B cell (primary cell): ENCODE measurements at regions not wholly inside any gene's neighbourhood (a gene's known extent, or its start where the extent isn't known, plus 50 kb on each side); places are given as distances from the start of the nearest gene placed in this dataset.
"Not testable (repeated sequence)": the region's sequence is repeated elsewhere in the genome, so short reads cannot be mapped to it uniquely, and the experiment has no call there.

Experiments used
- ATAC-seq: fragments of 200-7000 bp; cut with Tn5 transposase; one replicate; pipeline ENCODE4 v1.10.0; 2021; ENCODE audit warnings: low read depth, mild to moderate bottlenecking, moderate number of reproducible peaks, moderate library complexity
- CTCF ChIA-PET: fragments of 350-600 bp; sonication (Branson Sonifier 250); formaldehyde crosslinking; loops from one replicate; lab custom pipeline; 2021; ENCODE audit warnings: antibody characterized with exemption, inconsistent platforms; lab: Charles Lee
- POLR2A ChIA-PET: fragments of 350-600 bp; sonication (Branson Sonifier 250); formaldehyde crosslinking; loops from one replicate; lab custom pipeline; 2021; ENCODE audit warnings: antibody characterized with exemption; lab: Charles Lee
- DNase-seq: peaks from one replicate; pipeline ENCODE4 v3.0.0; 2013
- H2AFZ ChIP-seq: 2 replicates; pipeline ENCODE4 v1.6.1; 2012; ENCODE audit warnings: mild to moderate bottlenecking, low read depth, low read length; ENCODE audit not compliant: insufficient read depth, poor library complexity, severe bottlenecking
- H3K27ac ChIP-seq, 2 donors: 1 replicate in 1 of 2; 2 replicates in 1 of 2; pipeline ENCODE4 v1.5.1; 2012 to 2013; ENCODE audit warnings: low read length in 2 of 2, mild to moderate bottlenecking in 2 of 2, moderate library complexity in 1 of 2
- H3K27me3 ChIP-seq, 4 experiments: fragments of 200-600 bp in 1 of 4; sonication (generic) in 1 of 4; replicated peaks in 1 of 4; 1 replicate in 2 of 4; 2 replicates in 2 of 4; pipeline versions ENCODE4 v1.6.1 to v1.7.0; 2013 to 2016; ENCODE audit warnings: low read length in 3 of 4, mild to moderate bottlenecking in 2 of 4, mixed read lengths in 1 of 4, moderate library complexity in 1 of 4; ENCODE audit not compliant: insufficient read depth in 4 of 4, control insufficient read depth in 3 of 4; ENCODE audit errors: control extremely low read depth in 1 of 4
- H3K36me3 ChIP-seq, 2 experiments: replicated peaks in 1 of 2; 1 replicate in 1 of 2; 2 replicates in 1 of 2; pipeline versions ENCODE4 v1.6.1 to v1.7.1; 2013; ENCODE audit warnings: low read length in 1 of 2; ENCODE audit not compliant: insufficient read depth in 2 of 2, control insufficient read depth in 1 of 2; ENCODE audit errors: control extremely low read depth in 1 of 2, extremely low read depth in 1 of 2
- H3K4me1 ChIP-seq, 2 donors: fragments of 200-600 bp in 1 of 2; sonication (generic) in 1 of 2; 1 replicate in 1 of 2; 2 replicates in 1 of 2; pipeline versions ENCODE4 v1.5.1 to v1.6.1; 2013 to 2017; ENCODE audit warnings: low read length in 2 of 2; ENCODE audit not compliant: control insufficient read depth in 2 of 2, insufficient read depth in 2 of 2
- H3K4me2 ChIP-seq: replicated peaks from 2 replicates; pipeline ENCODE3; 2012; ENCODE audit warnings: mild to moderate bottlenecking, low read depth, low read length; ENCODE audit not compliant: poor library complexity, severe bottlenecking
- H3K4me3 ChIP-seq, 5 experiments: fragments of 200-600 bp in 1 of 5; sonication (generic) in 1 of 5; 1 replicate in 3 of 5; 2 replicates in 2 of 5; pipeline versions ENCODE4 v1.5.1 to v1.7.0; 2011 to 2016; ENCODE audit warnings: low read length in 4 of 5, mild to moderate bottlenecking in 4 of 5, low read depth in 2 of 5, control low read depth in 1 of 5, moderate library complexity in 1 of 5; ENCODE audit not compliant: insufficient read depth in 1 of 5; ENCODE audit errors: control extremely low read depth in 1 of 5, extremely low read depth in 1 of 5
- H3K79me2 ChIP-seq: fragments of 200-600 bp; sonication (generic); one replicate; pipeline ENCODE4 v1.6.0; 2016; ENCODE audit warnings: low read length; ENCODE audit not compliant: control insufficient read depth, insufficient read depth
- H3K9ac ChIP-seq: fragments of 200-600 bp; sonication (generic); 2 replicates; pipeline ENCODE4 v1.6.1; 2017; ENCODE audit warnings: mild to moderate bottlenecking, low read length, moderate library complexity
- H3K9me3 ChIP-seq, 3 donors: one replicate each; pipeline versions ENCODE4 v1.6.1 to v1.7.1; 2013; ENCODE audit warnings: low read length in 2 of 3; ENCODE audit not compliant: control insufficient read depth in 2 of 3, insufficient read depth in 1 of 3; ENCODE audit errors: control extremely low read depth in 1 of 3
- H4K20me1 ChIP-seq: 2 replicates; pipeline ENCODE4 v1.6.0; 2012; ENCODE audit warnings: mild to moderate bottlenecking, low read length; ENCODE audit not compliant: insufficient read depth, control insufficient read depth, poor library complexity, severe bottlenecking
- H3K27ac Mint-ChIP-seq: one replicate; pipeline ENCODE4 v1.8.0; 2021; ENCODE audit warnings: mixed read lengths
- H3K27me3 Mint-ChIP-seq: one replicate; pipeline ENCODE4 v1.8.0; 2021; ENCODE audit warnings: mixed read lengths
- H3K4me1 Mint-ChIP-seq: one replicate; pipeline ENCODE4 v1.8.0; 2021; ENCODE audit warnings: mixed read lengths
- H3K4me3 Mint-ChIP-seq: one replicate; pipeline ENCODE4 v1.8.0; 2021; ENCODE audit warnings: mixed read lengths
- H3K9me3 Mint-ChIP-seq: one replicate; pipeline ENCODE4 v1.8.0; 2022; ENCODE audit warnings: mixed read lengths; ENCODE audit not compliant: insufficient read depth
- CTCF ChIP-seq: fragments of 200-600 bp; IDR thresholded peaks from one replicate; pipeline ENCODE4 v1.8.0; 2022; ENCODE audit warnings: antibody characterized with exemption, mild to moderate bottlenecking
- EZH2 ChIP-seq: IDR thresholded peaks from 2 replicates; pipeline ENCODE4 v1.6.1; 2012; ENCODE audit warnings: borderline replicate concordance, low read depth, mild to moderate bottlenecking, moderate library complexity, low read length; ENCODE audit not compliant: insufficient read depth, poor library complexity, severe bottlenecking
- WGBS: methylation state at CpG from one replicate; pipeline ENCODE4 v1.1.5; 2013; ENCODE audit warnings: missing lambda C conversion rate; ENCODE audit not compliant: insufficient coverage; 5-methylcytosine and 5-hydroxymethylcytosine counted together
- intact Hi-C: fragments of 100-400 bp; cut with micrococcal nuclease; formaldehyde crosslinking; loops from one replicate; pipeline ENCODE4 v1.10.0; 2022

DNA sequence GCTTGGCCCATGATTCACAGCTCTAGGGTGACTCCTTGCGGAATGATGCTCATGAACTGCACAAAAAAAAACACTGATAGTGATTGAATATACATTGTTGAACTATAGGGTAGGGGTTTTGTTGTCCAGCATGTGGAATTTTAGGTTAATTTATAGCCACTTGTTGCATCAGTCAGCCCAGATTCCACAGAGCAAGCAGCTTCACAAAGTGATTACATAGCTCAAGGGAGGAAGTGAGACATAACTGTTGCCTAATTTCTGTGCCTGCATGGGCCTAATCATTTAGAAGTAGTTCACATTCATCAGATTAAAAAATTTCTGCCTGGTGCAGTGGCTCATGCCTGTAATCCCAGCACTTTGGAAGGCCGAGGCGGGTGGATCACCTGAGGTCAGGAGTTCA, 142.2 kb upstream of the ZNF722 start:
- H3K4me3 Mint-ChIP-seq, H3K9ac ChIP-seq, CTCF ChIA-PET, POLR2A ChIA-PET, H3K4me1 Mint-ChIP-seq, H3K36me3 ChIP-seq, H3K4me1 ChIP-seq, H3K27ac Mint-ChIP-seq, H3K79me2 ChIP-seq, H3K27me3 Mint-ChIP-seq, H3K27me3 ChIP-seq, intact Hi-C loops, H3K4me3 ChIP-seq, H3K4me2 ChIP-seq, ATAC-seq, H2AFZ ChIP-seq, DNase-seq, H4K20me1 ChIP-seq, H3K27ac ChIP-seq: not testable (repeated sequence)
- peaks cover 0 to 58% (median 4%) of the 10 kb centered on the region in 3 donors for H3K9me3 ChIP-seq
- 89% methylated on average over 1 of the region's 3 CpGs for WGBS
- peaks cover 11% of the 10 kb centered on the region for H3K9me3 Mint-ChIP-seq

DNA sequence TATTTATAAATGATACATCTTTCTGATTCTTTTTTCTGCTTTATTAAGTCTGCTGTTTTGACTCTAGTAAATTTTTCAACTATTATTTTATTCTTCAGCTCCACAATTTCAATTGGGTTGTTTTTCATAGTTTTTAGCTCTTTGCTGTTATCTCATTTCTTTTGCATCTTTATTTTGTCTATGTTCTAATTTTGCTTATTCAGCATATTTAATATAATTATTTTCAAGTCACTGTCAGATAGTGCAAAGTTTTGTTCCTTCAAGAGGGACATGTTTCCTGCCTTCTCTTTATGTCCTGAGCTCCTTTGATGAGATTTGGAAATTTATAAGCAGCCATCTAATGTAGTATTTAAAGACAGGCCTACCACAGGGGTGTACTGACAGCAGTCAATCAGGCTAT, 131.5 kb upstream of the ZNF722 start:
- H3K9me3 Mint-ChIP-seq = peaks cover 11% of the 10 kb centered on the region
- ATAC-seq = no peak
- CTCF ChIA-PET = no interaction called here

DNA sequence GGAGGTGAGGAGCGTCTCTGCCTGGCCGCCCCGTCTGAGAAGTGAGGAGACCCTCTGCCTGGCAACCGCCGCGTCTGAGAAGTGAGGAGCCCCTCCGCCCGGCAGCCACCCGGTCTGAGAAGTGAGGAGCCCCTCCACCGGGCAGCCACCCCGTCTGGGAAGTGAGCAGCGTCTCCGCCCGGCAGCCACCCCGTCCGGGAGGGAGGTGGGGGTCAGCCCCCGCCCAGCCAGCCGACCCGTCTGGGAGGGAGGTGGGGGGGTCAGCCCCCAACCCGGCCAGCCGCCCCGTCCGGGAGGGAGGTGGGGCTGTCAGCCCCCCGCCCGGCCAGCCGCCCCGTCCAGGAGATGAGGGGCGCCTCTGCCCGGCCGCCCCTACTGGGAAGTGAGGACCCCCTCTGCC, 124.4 kb upstream of the ZNF722 start:
- H3K4me1 ChIP-seq, H3K4me3 ChIP-seq, H3K4me3 Mint-ChIP-seq, H3K9ac ChIP-seq, DNase-seq, H3K27ac ChIP-seq, H3K4me1 Mint-ChIP-seq, ATAC-seq, H3K27me3 ChIP-seq, H3K27ac Mint-ChIP-seq, H4K20me1 ChIP-seq, POLR2A ChIA-PET, H2AFZ ChIP-seq, H3K79me2 ChIP-seq, CTCF ChIA-PET, H3K4me2 ChIP-seq, H3K36me3 ChIP-seq, intact Hi-C loops, H3K27me3 Mint-ChIP-seq: not testable (repeated sequence)
- peaks cover 13 to 51% (median 30%) of the 10 kb centered on the region in 3 donors for H3K9me3 ChIP-seq
- 94% methylated on average over 19 of the region's 30 CpGs for WGBS
- H3K9me3 Mint-ChIP-seq = peaks cover 18% of the 10 kb centered on the region

More for the DNA sequence above, 131.5 kb upstream of the ZNF722 start:
- H3K27ac Mint-ChIP-seq = no peak overlapping the region
- H3K4me3 Mint-ChIP-seq = no peak overlapping the region
- no peak for DNase-seq
- Histone ChIP-seq H3K9me3 (peaks cover 4 to 31% (median 15%) of the 10 kb centered on the region in 3 donors), H3K36me3 (no peaks in the 10 kb centered on the region), H4K20me1 (no peaks in the 10 kb centered on the region), H3K4me3 (no peak overlapping the region), H3K9ac (no peak overlapping the region), H3K4me2 (no peak overlapping the region), H3K27ac (no peak overlapping the region), H2AFZ (no peak overlapping the region), H3K4me1 (no peaks in the 10 kb centered on the region), H3K27me3 (no peaks in the 10 kb centered on the region), H3K79me2 (no peaks in the 10 kb centered on the region)
- POLR2A ChIA-PET = no interaction called here
- intact Hi-C loops = no loop called here
- TF ChIP-seq EZH2 (no peak), CTCF (no peak)
- H3K4me1 Mint-ChIP-seq = no peaks in the 10 kb centered on the region
- no peaks in the 10 kb centered on the region for H3K27me3 Mint-ChIP-seq
